Astrocyte of the spinal cord (primary cell): ENCODE measurements at regions not wholly inside any gene's neighbourhood (a gene's known extent, or its start where the extent isn't known, plus 50 kb on each side); places are given as distances from the start of the nearest gene placed in this dataset.
"Not testable (repeated sequence)": the region's sequence is repeated elsewhere in the genome, so short reads cannot be mapped to it uniquely, and the experiment has no call there.

Source experiments
- DNase-seq: peaks from one replicate; pipeline ENCODE4 v3.0.0; 2011; ENCODE audit warnings: low read depth, low spot score
- H3K4me3 ChIP-seq: 2 replicates; pipeline ENCODE4 v1.5.1; 2011; ENCODE audit warnings: low read depth, mild to moderate bottlenecking, low read length, moderate library complexity
- CTCF ChIP-seq: IDR thresholded peaks from 2 replicates; pipeline ENCODE4 v1.5.1; 2012; ENCODE audit warnings: low read depth, mild to moderate bottlenecking, low read length, inconsistent platforms
- in situ Hi-C: cut with HindIII; loops from 2 replicates; pipeline ENCODE4 v1.10.0; 2017; ENCODE audit warnings: low sequenced_read_pairs

GRCh38 chr10:106347547-106347946, 817.0 kb downstream of the SORCS1 start:
- H3K4me3 ChIP-seq, result no peak overlapping the region
- in situ Hi-C loops, result no loop called here
- no peak for TF ChIP-seq CTCF
- no peak for DNase-seq

DNA sequence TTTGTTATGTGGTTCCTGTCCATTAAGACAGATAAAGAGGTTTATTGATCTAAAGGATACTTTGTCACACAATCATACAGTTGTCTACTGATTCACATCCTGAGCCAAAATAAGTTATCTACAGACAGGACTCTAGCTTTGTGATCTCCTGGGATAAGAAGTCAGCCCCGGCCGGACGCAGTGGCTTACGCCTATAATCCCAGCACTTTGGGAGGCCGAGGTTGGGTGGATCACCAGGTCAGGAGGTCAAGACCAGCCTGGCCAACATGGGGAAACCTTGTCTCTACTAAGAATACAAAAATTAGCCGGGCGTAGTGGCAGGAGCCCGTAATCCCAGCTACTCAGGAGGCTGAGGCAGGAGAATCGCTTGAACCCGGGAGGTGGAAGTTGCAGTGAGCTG, 821.0 kb downstream of the SORCS1 start:
- H3K4me3 ChIP-seq, in situ Hi-C loops, DNase-seq: not testable (repeated sequence)

DNA sequence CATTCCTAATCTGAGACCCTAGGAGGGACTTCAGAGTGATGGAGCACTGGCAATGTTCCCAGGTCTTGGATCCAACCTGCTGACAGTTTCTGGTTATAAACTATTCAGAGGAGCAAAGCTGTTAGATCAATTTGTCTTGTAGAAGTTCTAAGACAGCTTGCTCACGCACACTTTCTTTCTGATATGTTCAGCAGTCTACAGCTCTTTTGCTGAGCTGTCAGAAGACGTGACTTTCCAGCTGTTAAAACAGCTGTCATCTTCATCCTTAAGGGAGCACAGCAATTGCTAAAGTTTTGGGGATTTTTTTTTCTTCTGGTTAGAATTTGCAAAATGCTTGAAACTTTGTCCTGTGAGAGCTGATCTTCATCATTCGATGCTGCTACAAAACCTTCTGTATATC, 823.1 kb downstream of the SORCS1 start:
- in situ Hi-C loops, result no loop called here
- no peak overlapping the region for H3K4me3 ChIP-seq
- TF ChIP-seq CTCF, result no peak
- no peak for DNase-seq

GRCh38 chr10:106338486-106338885, 826.0 kb downstream of the SORCS1 start:
- in situ Hi-C loops, result no loop called here
- no peak for TF ChIP-seq CTCF
- no peak overlapping the region for H3K4me3 ChIP-seq
- peak; percentile 10 for DNase-seq

GRCh38 chr10:106336874-106337273, 827.6 kb downstream of the SORCS1 start:
- DNase-seq, result no peak
- no peak overlapping the region for H3K4me3 ChIP-seq
- in situ Hi-C loops, result no loop called here
- no peak for TF ChIP-seq CTCF

DNA sequence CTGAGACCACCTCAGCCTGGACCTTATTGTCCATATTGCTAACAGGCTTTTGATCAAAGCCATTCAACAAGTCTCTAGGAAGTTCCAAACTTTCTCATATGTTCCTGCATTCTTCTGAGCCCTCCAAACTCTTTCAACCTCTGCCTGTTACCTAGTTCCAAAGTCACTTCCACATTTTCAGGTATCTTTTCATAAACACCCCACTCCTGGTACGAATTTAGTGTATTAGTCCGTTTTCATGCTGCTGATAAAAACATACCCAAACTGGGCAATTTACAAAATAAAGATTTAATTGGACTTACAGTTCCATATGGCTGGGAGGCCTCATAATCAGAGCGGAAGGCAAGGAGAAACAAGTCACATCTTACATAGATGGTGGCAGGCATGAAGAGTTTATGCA, 836.8 kb downstream of the SORCS1 start:
- in situ Hi-C loops, result no loop called here

DNA sequence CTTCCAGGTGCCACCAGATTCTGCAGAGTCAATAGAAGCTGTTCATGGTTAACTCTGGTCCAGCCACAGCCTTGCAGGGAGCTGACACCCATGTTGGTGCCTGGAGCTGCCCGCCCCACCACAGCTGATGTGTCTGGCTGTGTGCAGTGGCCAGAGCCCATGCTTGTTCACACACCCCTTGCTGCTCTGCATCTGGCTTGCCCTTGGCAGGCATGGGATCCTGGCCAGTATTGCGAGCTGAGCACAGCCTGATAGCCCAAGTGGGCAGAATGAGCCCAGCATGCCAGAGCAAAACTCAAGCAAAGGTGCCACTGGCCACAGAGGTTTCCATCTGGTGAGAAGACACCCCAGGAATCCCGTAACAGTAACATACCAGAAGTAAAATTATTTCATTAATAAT, 843.6 kb downstream of the SORCS1 start:
- in situ Hi-C loops, result no loop called here
- H3K4me3 ChIP-seq, result no peak overlapping the region
- DNase-seq, result no peak
- TF ChIP-seq CTCF, result no peak

More for the DNA sequence above, 836.8 kb downstream of the SORCS1 start:
- H3K4me3 ChIP-seq, result no peak overlapping the region
- no peak for DNase-seq
- TF ChIP-seq CTCF, result no peak
